ENCODE measurements at regions not wholly inside any gene's neighbourhood (a gene's known extent, or its start where the extent isn't known, plus 50 kb on each side); places are given as distances from the start of the nearest gene placed in this dataset.

DNA sequence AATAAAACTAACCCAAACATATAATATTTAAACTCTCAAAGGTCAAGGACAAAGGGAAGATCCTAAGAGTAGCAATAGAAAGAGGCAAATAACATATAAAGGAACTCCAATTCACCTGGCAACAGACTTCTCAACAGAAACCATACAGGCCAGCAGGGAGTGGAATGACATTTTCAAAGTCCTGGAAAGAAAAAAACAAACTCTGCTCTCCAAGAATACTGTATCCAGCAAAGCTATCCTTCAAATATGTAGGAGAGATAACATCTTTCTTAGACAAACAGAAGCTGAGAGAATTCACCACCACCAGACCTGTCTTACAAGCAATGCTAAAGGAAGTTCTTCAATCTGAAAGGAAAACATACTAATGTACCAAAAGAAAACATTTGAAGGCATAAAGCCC, 51.5 kb upstream of the TMEM158 start:
- no peak for DNase-seq

GRCh38 chr3:45280232-45280631, 54.1 kb upstream of the TMEM158 start:
- DNase-seq: no peak

DNA sequence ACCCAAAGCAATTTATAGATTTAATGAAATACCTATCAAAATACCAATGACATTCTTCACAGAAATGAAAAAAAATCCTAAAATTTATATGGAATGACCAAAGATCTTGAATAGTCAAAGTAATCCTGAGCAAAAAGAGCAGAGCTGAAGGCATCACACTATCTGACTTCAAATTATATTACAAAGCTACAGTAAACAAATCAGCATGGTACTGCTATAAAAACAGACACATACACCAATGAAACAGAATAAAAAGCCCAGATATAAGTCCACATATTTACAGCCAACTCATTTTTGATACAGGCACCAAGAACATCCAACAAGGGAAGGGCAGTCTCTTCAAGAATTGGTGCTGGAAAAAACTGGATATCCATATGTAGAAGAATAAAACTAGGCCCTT, 54.9 kb upstream of the TMEM158 start:
- no peak for DNase-seq

DNA sequence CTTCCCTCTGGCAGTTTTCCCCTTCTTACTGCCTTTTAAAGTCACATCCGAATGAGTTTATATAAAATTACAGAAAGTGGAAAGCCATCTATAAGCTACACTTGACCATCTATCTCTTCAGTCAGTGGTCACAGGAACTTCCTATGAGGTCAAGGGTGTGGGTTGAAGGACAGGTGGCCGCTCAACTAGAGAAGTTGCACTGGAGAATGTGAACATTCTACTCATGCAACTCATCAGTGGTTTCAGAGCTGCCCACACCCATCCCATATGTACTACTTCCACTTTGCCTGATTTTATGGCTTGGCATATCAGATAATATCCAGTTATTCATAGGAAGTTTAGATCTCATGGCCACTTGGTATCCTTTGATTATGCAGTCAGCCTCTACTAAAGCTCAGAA, 57.4 kb upstream of the TMEM158 start:
- DNase-seq: no peak

GRCh38 chr3:45297331-45297730, 71.2 kb upstream of the TMEM158 start:
- DNase-seq: no peak

GRCh38 chr3:45302470-45302869, 76.4 kb upstream of the TMEM158 start:
- no peak for DNase-seq

GRCh38 chr3:45306406-45307008, 80.4 kb upstream of the TMEM158 start:
- no peak for DNase-seq

- DNase-seq: no peak
Measured at GRCh38 chr3:45309876-45310275, 78.5 kb upstream of the LARS2 start.

DNA sequence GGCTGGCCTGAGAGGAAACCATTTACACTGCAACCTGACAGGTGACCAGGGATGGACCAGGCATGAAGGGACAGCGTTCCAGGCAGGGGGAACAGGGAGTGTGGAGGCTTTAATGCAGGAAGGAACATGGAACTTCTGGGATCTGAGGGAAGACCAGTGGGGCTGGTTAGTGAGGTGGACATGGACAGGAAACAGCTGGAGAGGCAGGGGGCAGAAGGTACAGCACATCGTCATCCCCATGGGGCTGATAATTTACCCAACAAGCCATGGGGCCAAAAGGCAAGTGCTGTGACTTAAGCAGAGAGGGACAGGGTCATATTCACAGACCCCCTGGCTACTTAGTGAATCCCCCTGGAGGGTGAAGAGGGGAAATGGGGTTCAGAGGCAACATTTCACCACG, 77.0 kb upstream of the LARS2 start:
- no peak for DNase-seq

DNA sequence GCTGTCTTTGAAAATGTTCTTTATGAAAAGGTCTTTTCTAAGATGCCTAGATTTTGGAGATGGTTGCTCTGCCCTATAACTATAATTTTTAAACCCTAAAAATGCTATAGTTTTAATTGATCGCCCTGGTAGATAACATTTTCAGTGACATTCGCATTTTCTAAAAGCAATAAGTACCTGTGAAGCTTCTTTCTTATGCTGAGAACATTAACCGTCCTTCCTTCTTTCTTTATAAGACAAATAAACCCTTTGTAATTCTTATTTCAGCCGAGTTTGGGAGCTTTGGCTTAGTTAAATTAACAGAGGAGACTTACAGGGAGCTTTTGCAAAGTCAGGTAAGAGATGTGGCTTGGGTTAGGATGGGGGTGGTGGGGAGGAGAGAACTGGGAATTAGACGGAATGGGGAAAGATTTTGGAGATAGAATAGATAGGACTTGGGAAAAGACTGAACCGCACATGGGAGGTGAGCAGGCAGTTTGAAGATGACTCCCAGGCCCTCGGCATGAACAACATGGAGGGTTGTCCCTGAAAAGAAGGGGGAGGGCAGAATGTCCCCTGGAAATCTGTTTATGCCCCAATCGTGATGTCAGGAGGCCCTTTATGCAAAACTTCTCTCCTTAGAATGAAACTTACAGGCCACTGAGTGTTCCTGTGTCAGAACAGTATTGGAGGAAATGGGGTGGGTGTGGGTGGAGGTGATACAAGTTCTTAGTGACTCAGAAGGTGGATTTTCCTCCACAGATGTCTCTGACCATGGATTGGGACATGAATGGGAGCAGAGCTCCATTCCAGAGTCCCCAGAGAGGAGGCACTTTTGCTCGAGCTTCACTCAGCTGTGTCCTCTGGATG, 76.2 kb upstream of the LARS2 start:
- no peak for DNase-seq

DNA sequence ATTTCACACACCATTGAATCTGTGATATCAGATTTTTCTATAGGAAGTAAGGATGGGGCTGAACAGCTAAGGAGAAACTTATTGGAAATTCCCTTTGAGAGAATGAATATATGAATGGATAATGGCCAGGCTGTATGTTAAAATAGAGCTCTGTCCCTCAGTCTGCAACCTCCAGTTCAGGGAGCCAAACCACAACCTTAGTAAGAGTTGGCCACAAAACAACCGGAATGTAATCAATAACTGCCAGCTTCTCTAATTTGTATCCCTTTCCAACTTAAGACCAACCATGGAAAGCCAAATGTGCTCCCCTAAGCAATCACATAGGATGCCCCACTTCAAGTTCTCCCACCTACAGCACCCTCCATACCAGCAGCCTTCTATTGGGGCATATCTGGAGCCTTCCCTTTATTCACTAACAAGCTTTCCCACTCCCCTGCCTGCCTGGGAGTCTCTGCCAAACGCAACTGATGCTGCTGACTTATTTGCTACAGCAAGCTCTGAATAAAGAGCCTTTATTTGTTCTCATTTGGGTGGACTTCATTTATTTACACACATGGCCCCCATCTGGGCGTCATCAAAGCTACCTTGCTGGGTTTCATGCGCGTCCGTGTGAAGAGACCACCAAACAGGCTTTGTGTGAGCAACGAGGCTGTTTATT, 75.4 kb upstream of the LARS2 start:
- no peak for DNase-seq

- no peak for DNase-seq
Measured at GRCh38 chr3:45313743-45314403, 74.5 kb upstream of the LARS2 start.

DNA sequence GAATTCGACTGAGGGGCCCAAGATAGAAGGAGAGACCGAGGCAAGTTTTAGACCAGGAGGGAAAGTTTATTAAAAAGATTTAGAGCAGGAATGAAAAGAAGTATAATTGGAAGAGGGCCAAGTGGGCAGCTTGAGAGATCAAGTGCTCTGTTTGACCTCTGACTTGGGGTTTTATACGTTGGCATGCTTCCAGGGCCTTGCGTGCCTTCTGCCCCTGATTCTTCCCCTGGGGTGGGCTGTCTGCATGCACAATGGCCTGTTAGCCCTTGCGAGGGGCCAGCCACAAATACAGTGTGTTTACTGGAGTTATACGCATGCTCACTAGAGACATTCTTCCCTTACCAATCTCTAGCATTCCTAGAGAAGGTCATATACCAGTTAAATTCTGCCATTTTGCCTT, 70.7 kb upstream of the LARS2 start:
- no peak for DNase-seq

DNA sequence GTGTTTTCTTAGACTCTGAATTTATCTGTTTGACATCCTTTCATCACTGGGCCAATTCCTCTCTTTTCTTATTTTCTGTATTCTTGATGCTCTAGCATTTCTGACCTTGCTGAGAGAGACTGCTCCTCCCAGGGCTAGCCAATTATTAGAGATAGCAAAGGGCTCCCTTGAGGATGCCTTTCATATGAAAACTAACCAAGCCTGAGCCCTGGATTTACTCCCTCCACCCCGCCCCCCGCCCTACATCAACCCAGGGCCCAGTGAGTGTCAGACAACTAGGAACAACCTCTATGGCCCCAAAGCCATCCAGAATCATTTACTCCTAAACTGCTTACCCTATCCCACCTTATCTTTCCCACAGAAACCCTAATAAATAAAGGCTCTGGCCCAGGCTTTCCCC, 69.7 kb upstream of the LARS2 start:
- DNase-seq: no peak

- DNase-seq: no peak
Measured at GRCh38 chr3:45319231-45319995, 69.0 kb upstream of the LARS2 start.

DNA sequence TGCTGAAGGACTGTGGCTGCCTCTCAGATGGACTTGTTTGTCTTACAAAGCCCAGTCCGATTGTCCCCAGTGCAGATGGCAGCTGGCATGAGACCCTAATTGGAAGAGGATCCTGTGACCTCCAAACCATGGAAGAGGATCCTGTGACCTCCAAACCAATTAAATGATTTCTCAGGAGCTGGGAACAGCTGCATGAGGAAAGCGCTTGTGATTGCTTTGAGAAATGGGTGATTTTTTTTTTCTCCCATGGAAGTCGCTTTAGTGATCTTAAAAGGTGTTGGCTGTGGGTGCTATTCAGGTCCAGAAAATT, 68.4 kb upstream of the LARS2 start:
- no peak for DNase-seq

DNA sequence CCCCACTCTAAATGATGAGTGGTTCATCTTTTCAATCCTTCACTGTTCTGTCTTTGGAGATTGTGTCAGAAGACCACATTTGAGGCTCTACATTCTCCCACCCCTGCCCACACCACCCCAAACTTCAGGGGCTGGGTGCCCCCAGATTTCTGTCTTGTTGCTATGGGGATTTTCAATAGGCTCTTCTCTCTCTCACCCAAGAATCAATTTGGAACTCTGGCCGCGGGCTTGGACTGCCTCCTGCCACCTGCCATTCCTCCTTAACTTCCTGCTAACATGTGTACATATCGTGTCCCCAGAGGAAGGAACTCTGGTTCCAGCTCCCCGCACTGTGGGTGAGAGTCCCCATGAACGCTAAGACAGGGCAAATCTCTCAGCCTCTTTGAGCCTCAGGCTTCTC, 67.4 kb upstream of the LARS2 start:
- no peak for DNase-seq

DNA sequence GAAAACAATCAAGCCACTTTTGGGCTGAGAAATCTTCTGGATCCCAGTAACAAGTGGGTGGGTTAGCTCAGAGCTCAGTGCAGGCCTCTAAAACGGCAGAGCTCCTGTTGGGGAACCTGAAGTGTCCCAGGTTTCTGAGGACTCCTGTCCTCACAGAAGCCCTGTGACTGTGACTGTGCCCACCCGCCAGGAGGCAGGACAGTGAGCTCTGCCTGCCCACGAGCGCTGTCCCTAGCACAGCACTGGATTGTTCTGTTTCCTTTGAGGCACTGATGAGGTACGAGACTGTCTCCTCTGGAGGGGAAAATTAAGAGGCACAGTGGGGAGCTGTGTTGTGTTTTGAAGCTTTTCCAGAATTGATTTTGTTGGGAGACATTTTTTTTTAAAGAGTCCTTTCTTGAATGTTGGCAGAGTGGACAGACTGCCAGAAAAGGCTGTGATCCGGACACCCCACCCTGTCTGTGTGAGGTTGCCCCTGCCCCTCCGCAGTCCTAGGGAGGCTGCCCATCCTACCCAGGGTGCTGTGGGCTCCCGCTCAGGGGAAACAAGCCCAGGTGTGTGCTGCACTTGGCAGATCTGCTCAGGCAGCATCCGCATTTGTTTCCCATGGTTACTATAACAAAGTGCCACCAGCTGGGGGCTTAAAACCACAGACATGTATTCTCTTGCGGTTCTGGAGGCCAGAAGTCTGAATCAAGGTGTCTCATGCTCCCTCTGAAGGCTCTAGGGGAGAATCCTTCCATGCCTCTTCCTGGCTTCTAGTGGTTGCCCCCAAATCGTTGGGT, 66.6 kb upstream of the LARS2 start:
- no peak for DNase-seq

GRCh38 chr3:45322616-45323015, 65.8 kb upstream of the LARS2 start:
- DNase-seq: no peak

- no peak for DNase-seq
Measured at GRCh38 chr3:45325676-45326075, 62.7 kb upstream of the LARS2 start.

- peak in 1 of 14 donors; percentile 39 for DNase-seq
Measured at GRCh38 chr3:45329761-45330305, 58.5 kb upstream of the LARS2 start.

All from C1 segment of cervical spinal cord (tissue), 14 donors.